ENCODE measurements at regions not wholly inside any gene's neighbourhood (a gene's known extent, or its start where the extent isn't known, plus 50 kb on each side); places are given as distances from the start of the nearest gene placed in this dataset.
"Not testable (repeated sequence)": the region's sequence is repeated elsewhere in the genome, so short reads cannot be mapped to it uniquely, and the experiment has no call there.

GRCh38 chr7:39758234-39758970 is 135.0 kb downstream of the RALA start:
- TF ChIP-seq CTCF (IDR thresholded peaks at IDR 0.05; ENCODE audit: low read depth, low read length, missing control alignments): no peak
- no peak overlapping the region for H3K4me3 ChIP-seq (replicated peaks; ENCODE audit: low read depth, low read length)
- DNase-seq (ENCODE audit: extremely low read depth, low read depth): no peak

- TF ChIP-seq CTCF (IDR thresholded peaks at IDR 0.05; ENCODE audit: low read depth, low read length, missing control alignments): no peak
- no peak for DNase-seq (ENCODE audit: extremely low read depth, low read depth)
- H3K4me3 ChIP-seq (replicated peaks; ENCODE audit: low read depth, low read length): no peak overlapping the region
Measured at GRCh38 chr7:39761449-39761848, 138.1 kb downstream of the RALA start.

- not testable (repeated sequence) for DNase-seq (ENCODE audit: extremely low read depth, low read depth); H3K4me3 ChIP-seq (replicated peaks; ENCODE audit: low read depth, low read length)
Measured at GRCh38 chr7:39762466-39762865, 139.1 kb downstream of the RALA start.

- H3K4me3 ChIP-seq (replicated peaks; ENCODE audit: low read depth, low read length); DNase-seq (ENCODE audit: extremely low read depth, low read depth): not testable (repeated sequence)
Measured at GRCh38 chr7:39762881-39763280, 139.5 kb downstream of the RALA start.

GRCh38 chr7:39765833-39766232 is 142.5 kb downstream of the RALA start:
- not testable (repeated sequence) for DNase-seq (ENCODE audit: extremely low read depth, low read depth); H3K4me3 ChIP-seq (replicated peaks; ENCODE audit: low read depth, low read length)

GRCh38 chr7:39768439-39768838 is 145.1 kb downstream of the RALA start:
- not testable (repeated sequence) for H3K4me3 ChIP-seq (replicated peaks; ENCODE audit: low read depth, low read length); DNase-seq (ENCODE audit: extremely low read depth, low read depth)

GRCh38 chr7:39774341-39774851 is 151.0 kb downstream of the RALA start:
- DNase-seq (ENCODE audit: extremely low read depth, low read depth); H3K4me3 ChIP-seq (replicated peaks; ENCODE audit: low read depth, low read length): not testable (repeated sequence)

- DNase-seq (ENCODE audit: extremely low read depth, low read depth); H3K4me3 ChIP-seq (replicated peaks; ENCODE audit: low read depth, low read length): not testable (repeated sequence)
Measured at GRCh38 chr7:39781557-39781956, 158.2 kb downstream of the RALA start.

GRCh38 chr7:39786440-39786839 is 163.1 kb downstream of the RALA start:
- not testable (repeated sequence) for DNase-seq (ENCODE audit: extremely low read depth, low read depth); H3K4me3 ChIP-seq (replicated peaks; ENCODE audit: low read depth, low read length)

- not testable (repeated sequence) for DNase-seq (ENCODE audit: extremely low read depth, low read depth); H3K4me3 ChIP-seq (replicated peaks; ENCODE audit: low read depth, low read length)
Measured at GRCh38 chr7:39791035-39791434, 159.0 kb upstream of the CDK13 start.

- not testable (repeated sequence) for H3K4me3 ChIP-seq (replicated peaks; ENCODE audit: low read depth, low read length); DNase-seq (ENCODE audit: extremely low read depth, low read depth)
Measured at GRCh38 chr7:39791911-39792310, 158.1 kb upstream of the CDK13 start.

GRCh38 chr7:39793026-39793425 is 157.0 kb upstream of the CDK13 start:
- not testable (repeated sequence) for H3K4me3 ChIP-seq (replicated peaks; ENCODE audit: low read depth, low read length); DNase-seq (ENCODE audit: extremely low read depth, low read depth)

- H3K4me3 ChIP-seq (replicated peaks; ENCODE audit: low read depth, low read length); DNase-seq (ENCODE audit: extremely low read depth, low read depth): not testable (repeated sequence)
Measured at GRCh38 chr7:39793851-39794250, 156.2 kb upstream of the CDK13 start.

- not testable (repeated sequence) for H3K4me3 ChIP-seq (replicated peaks; ENCODE audit: low read depth, low read length); DNase-seq (ENCODE audit: extremely low read depth, low read depth)
Measured at GRCh38 chr7:39796947-39797346, 153.1 kb upstream of the CDK13 start.

- DNase-seq (ENCODE audit: extremely low read depth, low read depth); H3K4me3 ChIP-seq (replicated peaks; ENCODE audit: low read depth, low read length): not testable (repeated sequence)
Measured at GRCh38 chr7:39798077-39798476, 152.0 kb upstream of the CDK13 start.

Measured in HFF-Myc (cell line).